Endodermal cell (in vitro differentiated cells): ENCODE measurements at regions not wholly inside any gene's neighbourhood (a gene's known extent, or its start where the extent isn't known, plus 50 kb on each side); places are given as distances from the start of the nearest gene placed in this dataset.
A peak's percentile ranks its signal among the peaks of the same experiment; 100 is the strongest.
"Not testable (repeated sequence)": the region's sequence is repeated elsewhere in the genome, so short reads cannot be mapped to it uniquely, and the experiment has no call there.

Experiments used
- DNase-seq: peaks from one replicate; pipeline ENCODE4 v3.0.0-alpha.2; 2017
- H3K27ac ChIP-seq: 2 replicates; pipeline ENCODE4 v1.5.1; 2013; ENCODE audit warnings: mild to moderate bottlenecking, low read depth, low read length, moderate library complexity
- H3K27me3 ChIP-seq: 2 replicates; pipeline ENCODE4 v1.6.1; 2013; ENCODE audit warnings: mild to moderate bottlenecking, low read length, moderate library complexity; ENCODE audit not compliant: insufficient read depth, control insufficient read depth, poor library complexity, severe bottlenecking
- H3K36me3 ChIP-seq: 2 replicates; pipeline ENCODE4 v1.7.0; 2013; ENCODE audit warnings: mild to moderate bottlenecking, low read length, moderate library complexity; ENCODE audit not compliant: control insufficient read depth, insufficient read depth
- H3K4me1 ChIP-seq: one replicate; pipeline ENCODE4 v1.7.0; 2013; ENCODE audit warnings: low read length; ENCODE audit not compliant: control insufficient read depth, insufficient read depth
- H3K4me3 ChIP-seq: 2 replicates; pipeline ENCODE4 v1.5.1; 2013; ENCODE audit warnings: mild to moderate bottlenecking, low read length, moderate library complexity
- H3K9ac ChIP-seq: 2 replicates; pipeline ENCODE4 v1.6.1; 2013; ENCODE audit warnings: mild to moderate bottlenecking, low read length, moderate library complexity; ENCODE audit not compliant: poor library complexity, severe bottlenecking; ENCODE audit errors: extremely low read depth
- H3K9me3 ChIP-seq: 2 replicates; pipeline ENCODE4 v1.6.1; 2013; ENCODE audit warnings: mild to moderate bottlenecking, low read length, moderate library complexity; ENCODE audit not compliant: control insufficient read depth
- H3K27ac Mint-ChIP-seq: 2 replicates; pipeline ENCODE4 v1.8.0; 2020; ENCODE audit warnings: mixed read lengths
- H3K27me3 Mint-ChIP-seq: 2 replicates; pipeline ENCODE4 v1.8.0; 2021; ENCODE audit warnings: mild to moderate bottlenecking, mixed read lengths; ENCODE audit not compliant: insufficient read depth
- H3K36me3 Mint-ChIP-seq: 2 replicates; pipeline ENCODE4 v1.8.0; 2020; ENCODE audit warnings: low read depth, mixed read lengths
- H3K4me1 Mint-ChIP-seq: 2 replicates; pipeline ENCODE4 v1.8.0; 2020; ENCODE audit warnings: mixed read lengths
- H3K4me3 Mint-ChIP-seq: 2 replicates; pipeline ENCODE4 v1.8.0; 2020; ENCODE audit warnings: mild to moderate bottlenecking, moderate library complexity, mixed read lengths
- H3K9me3 Mint-ChIP-seq: 2 replicates; pipeline ENCODE4 v1.8.0; 2020; ENCODE audit warnings: mild to moderate bottlenecking, mixed read lengths
- WGBS, 2 experiments: methylation state at CpG; one replicate each; pipeline versions ENCODE4 v1.1.5 to v1.1.7; 2013; ENCODE audit warnings: missing lambda C conversion rate in 2 of 2, mixed read lengths in 1 of 2; ENCODE audit not compliant: insufficient coverage in 1 of 2, insufficient read length in 1 of 2; 5-methylcytosine and 5-hydroxymethylcytosine counted together
- TF ChIP-seq, protein P1 (sequence below): fragments of 200-600 bp; sonication (generic); conservative IDR thresholded peaks from 2 replicates; pipeline ENCODE4 v1.5.0; 2021; ENCODE audit warnings: antibody characterized with exemption, mild to moderate bottlenecking

DNA sequence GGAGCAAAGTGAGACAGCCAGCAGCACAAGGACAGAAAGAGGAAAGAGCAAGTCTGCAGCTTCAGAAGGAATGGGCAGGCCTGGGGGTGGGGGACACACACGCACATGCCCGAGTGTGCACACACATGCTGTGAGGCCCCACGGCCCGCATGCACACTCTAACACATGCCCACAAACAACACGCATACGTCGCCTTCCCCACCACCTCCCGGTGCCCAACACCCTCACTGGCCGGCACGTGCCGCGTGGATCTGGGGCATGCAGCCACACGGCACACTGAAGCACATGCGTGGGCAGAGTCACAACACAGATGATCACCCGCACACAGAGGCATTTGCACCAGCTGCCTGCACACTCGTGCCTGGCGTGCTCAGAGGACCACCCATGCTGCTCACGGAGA, 161.5 kb downstream of the GOLGA6L4 start:
- peaks cover 11% of the 10 kb centered on the region for H3K27me3 Mint-ChIP-seq
- H3K36me3 ChIP-seq, H3K27ac Mint-ChIP-seq: not testable (repeated sequence)

GRCh38 chr15:84398087-84398486, 162.5 kb downstream of the GOLGA6L4 start:
- not testable (repeated sequence) for H3K27ac Mint-ChIP-seq, H3K4me3 ChIP-seq, H3K4me1 ChIP-seq, H3K36me3 ChIP-seq, H3K27ac ChIP-seq, H3K9me3 Mint-ChIP-seq, H3K4me3 Mint-ChIP-seq, H3K9ac ChIP-seq, H3K27me3 ChIP-seq, H3K4me1 Mint-ChIP-seq, H3K9me3 ChIP-seq, H3K36me3 Mint-ChIP-seq
- peaks cover 11% of the 10 kb centered on the region for H3K27me3 Mint-ChIP-seq
- DNase-seq = peak; percentile 2
- 67 to 77% methylated on average over 1 to 4 of the region's 4 CpGs for WGBS, 2 experiments

More for the DNA sequence above, 161.5 kb downstream of the GOLGA6L4 start:
- not testable (repeated sequence) for H3K4me1 Mint-ChIP-seq, H3K9me3 Mint-ChIP-seq, H3K4me3 ChIP-seq, H3K27me3 ChIP-seq, H3K4me3 Mint-ChIP-seq, H3K27ac ChIP-seq, H3K4me1 ChIP-seq, H3K9ac ChIP-seq, H3K36me3 Mint-ChIP-seq, H3K9me3 ChIP-seq
- 91 to 94% methylated on average over 4 to 18 of the region's 18 CpGs for WGBS, 2 experiments
- DNase-seq = peak; percentile 8

DNA sequence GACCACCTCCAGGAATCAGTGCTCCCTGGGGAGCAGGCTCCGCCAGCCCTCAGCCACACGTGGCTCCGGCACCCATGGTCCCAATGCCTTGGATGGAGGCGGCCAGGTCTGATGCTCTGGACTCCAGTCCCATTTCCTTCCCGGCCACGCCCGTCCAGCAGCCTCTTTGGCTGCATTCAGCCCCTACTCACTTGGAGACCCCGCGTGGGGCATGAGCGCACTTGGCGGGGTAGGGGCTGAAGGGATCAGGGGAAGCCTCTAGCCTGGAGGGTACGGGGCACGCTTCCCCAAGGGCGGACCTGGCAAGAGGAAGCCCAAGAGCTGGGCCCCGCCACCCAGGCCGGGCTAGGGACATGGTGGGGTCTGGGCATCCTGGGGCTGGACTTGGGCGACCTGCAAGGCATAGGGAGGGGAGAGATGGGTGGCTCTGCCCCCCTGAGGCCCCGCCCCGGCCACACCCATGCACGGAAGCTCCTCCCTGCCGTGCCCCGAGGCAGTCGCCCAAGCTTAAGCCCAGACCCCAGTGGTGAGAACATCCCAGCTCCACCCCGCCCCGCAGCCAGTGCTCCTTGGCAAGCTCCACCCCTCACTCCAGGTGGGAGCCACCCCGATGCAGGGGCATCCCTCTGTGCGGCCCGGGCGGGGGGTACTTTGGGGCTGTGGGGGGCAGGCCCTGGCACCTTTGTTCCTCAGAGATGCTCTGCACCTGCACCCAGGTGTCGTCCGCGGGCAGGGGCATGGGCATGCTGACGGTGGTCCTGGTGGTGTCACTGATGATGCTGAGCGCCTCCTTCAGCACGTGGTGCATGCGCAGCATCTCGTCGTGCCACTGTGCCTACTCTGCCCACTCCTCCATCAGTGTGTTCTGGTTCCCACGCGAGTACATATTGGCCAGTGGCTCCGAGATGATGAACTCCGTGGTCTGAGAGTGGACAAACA, 163.5 kb downstream of the GOLGA6L4 start:
- Mint-ChIP-seq H3K4me1 (no peaks in the 10 kb centered on the region), H3K4me3 (no peak overlapping the region), H3K27ac (no peak overlapping the region), H3K9me3 (peaks cover 3% of the 10 kb centered on the region), H3K27me3 (peaks cover 11% of the 10 kb centered on the region), H3K36me3 (no peaks in the 10 kb centered on the region)
- Histone ChIP-seq H3K9me3 (no peaks in the 10 kb centered on the region), H3K27me3 (no peaks in the 10 kb centered on the region), H3K4me1 (no peaks in the 10 kb centered on the region), H3K9ac (no peak overlapping the region), H3K27ac (no peak overlapping the region), H3K36me3 (no peaks in the 10 kb centered on the region), H3K4me3 (no peak overlapping the region)
- DNase-seq = peak; percentile 27
- WGBS, 2 experiments = 86 to 88% methylated on average over 21 to 42 of the region's 42 CpGs
- TF ChIP-seq, protein P1, sequence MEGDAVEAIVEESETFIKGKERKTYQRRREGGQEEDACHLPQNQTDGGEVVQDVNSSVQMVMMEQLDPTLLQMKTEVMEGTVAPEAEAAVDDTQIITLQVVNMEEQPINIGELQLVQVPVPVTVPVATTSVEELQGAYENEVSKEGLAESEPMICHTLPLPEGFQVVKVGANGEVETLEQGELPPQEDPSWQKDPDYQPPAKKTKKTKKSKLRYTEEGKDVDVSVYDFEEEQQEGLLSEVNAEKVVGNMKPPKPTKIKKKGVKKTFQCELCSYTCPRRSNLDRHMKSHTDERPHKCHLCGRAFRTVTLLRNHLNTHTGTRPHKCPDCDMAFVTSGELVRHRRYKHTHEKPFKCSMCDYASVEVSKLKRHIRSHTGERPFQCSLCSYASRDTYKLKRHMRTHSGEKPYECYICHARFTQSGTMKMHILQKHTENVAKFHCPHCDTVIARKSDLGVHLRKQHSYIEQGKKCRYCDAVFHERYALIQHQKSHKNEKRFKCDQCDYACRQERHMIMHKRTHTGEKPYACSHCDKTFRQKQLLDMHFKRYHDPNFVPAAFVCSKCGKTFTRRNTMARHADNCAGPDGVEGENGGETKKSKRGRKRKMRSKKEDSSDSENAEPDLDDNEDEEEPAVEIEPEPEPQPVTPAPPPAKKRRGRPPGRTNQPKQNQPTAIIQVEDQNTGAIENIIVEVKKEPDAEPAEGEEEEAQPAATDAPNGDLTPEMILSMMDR = no peak

GRCh38 chr15:84400017-84400740, 164.6 kb downstream of the GOLGA6L4 start:
- no peaks in the 10 kb centered on the region for H3K4me1 Mint-ChIP-seq
- no peaks in the 10 kb centered on the region for H3K36me3 ChIP-seq
- H3K4me3 ChIP-seq = no peak overlapping the region
- TF ChIP-seq, protein P1 = no peak
- no peaks in the 10 kb centered on the region for H3K9me3 ChIP-seq
- H3K27me3 ChIP-seq = no peaks in the 10 kb centered on the region
- peaks cover 11% of the 10 kb centered on the region for H3K27me3 Mint-ChIP-seq
- H3K27ac Mint-ChIP-seq = no peak overlapping the region
- no peak overlapping the region for H3K27ac ChIP-seq
- no peak overlapping the region for H3K4me3 Mint-ChIP-seq
- WGBS, 2 experiments = 83 to 91% methylated on average over 8 to 13 of the region's 13 CpGs
- peaks cover 3% of the 10 kb centered on the region for H3K9me3 Mint-ChIP-seq
- no peak overlapping the region for H3K9ac ChIP-seq
- no peaks in the 10 kb centered on the region for H3K36me3 Mint-ChIP-seq
- peak; percentile 29 for DNase-seq
- H3K4me1 ChIP-seq = no peaks in the 10 kb centered on the region
